NB4 (cell line): ENCODE measurements at regions not wholly inside any gene's neighbourhood (a gene's known extent, or its start where the extent isn't known, plus 50 kb on each side); places are given as distances from the start of the nearest gene placed in this dataset.

Source experiments
- MYC ChIP-seq: IDR thresholded peaks from 2 replicates; pipeline ENCODE4 v1.6.1; 2011; ENCODE audit warnings: low read depth, low read length
- POLR2A ChIP-seq: IDR thresholded peaks from 2 replicates; pipeline ENCODE4 v1.6.1; 2011; ENCODE audit warnings: mild to moderate bottlenecking; ENCODE audit not compliant: insufficient read length; ENCODE audit errors: extremely low read depth
- TF ChIP-seq, protein P1 (sequence below): IDR thresholded peaks from one replicate; pipeline ENCODE4 v1.5.1; 2012; ENCODE audit warnings: low read depth, low read length

- TF ChIP-seq, protein P1, sequence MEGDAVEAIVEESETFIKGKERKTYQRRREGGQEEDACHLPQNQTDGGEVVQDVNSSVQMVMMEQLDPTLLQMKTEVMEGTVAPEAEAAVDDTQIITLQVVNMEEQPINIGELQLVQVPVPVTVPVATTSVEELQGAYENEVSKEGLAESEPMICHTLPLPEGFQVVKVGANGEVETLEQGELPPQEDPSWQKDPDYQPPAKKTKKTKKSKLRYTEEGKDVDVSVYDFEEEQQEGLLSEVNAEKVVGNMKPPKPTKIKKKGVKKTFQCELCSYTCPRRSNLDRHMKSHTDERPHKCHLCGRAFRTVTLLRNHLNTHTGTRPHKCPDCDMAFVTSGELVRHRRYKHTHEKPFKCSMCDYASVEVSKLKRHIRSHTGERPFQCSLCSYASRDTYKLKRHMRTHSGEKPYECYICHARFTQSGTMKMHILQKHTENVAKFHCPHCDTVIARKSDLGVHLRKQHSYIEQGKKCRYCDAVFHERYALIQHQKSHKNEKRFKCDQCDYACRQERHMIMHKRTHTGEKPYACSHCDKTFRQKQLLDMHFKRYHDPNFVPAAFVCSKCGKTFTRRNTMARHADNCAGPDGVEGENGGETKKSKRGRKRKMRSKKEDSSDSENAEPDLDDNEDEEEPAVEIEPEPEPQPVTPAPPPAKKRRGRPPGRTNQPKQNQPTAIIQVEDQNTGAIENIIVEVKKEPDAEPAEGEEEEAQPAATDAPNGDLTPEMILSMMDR, result no peak
- no peak for TF ChIP-seq POLR2A
- TF ChIP-seq MYC, result no peak
Measured at GRCh38 chr14:88955455-88955854, 131.0 kb downstream of the TTC8 start.
